AG09319 (cell line): ENCODE measurements at regions not wholly inside any gene's neighbourhood (a gene's known extent, or its start where the extent isn't known, plus 50 kb on each side); places are given as distances from the start of the nearest gene placed in this dataset.

ENCODE experiments used
- DNase-seq: peaks from one replicate; pipeline ENCODE4 v3.0.0-alpha.2; 2010; ENCODE audit warnings: low read depth; ENCODE audit errors: extremely low read depth
- TF ChIP-seq, protein P1 (sequence below): IDR thresholded peaks from 2 replicates; pipeline ENCODE4 v1.5.1; 2011; ENCODE audit warnings: low read depth, mild to moderate bottlenecking, inconsistent platforms, low read length, moderate library complexity

DNA sequence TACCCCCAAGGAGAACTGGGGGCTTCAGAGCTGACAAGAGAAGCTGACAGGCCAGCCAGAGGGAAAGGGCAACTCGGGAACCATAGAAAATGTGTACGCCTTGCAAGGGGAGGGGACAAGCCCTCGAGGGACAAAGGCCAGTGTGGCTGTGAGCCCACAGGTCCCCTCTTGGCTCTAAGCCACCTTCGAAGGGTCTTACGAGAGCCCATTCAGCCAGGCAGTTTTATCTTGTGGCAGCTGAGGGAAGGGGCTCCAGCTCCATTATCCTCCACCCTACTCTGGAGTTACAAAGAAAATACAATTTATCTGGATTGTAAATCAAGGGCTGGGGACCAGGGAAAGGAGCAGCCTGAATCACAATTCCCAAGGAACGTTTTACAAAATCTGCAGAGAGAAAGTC, 159.5 kb upstream of the ZMIZ1 start:
- TF ChIP-seq, protein P1, sequence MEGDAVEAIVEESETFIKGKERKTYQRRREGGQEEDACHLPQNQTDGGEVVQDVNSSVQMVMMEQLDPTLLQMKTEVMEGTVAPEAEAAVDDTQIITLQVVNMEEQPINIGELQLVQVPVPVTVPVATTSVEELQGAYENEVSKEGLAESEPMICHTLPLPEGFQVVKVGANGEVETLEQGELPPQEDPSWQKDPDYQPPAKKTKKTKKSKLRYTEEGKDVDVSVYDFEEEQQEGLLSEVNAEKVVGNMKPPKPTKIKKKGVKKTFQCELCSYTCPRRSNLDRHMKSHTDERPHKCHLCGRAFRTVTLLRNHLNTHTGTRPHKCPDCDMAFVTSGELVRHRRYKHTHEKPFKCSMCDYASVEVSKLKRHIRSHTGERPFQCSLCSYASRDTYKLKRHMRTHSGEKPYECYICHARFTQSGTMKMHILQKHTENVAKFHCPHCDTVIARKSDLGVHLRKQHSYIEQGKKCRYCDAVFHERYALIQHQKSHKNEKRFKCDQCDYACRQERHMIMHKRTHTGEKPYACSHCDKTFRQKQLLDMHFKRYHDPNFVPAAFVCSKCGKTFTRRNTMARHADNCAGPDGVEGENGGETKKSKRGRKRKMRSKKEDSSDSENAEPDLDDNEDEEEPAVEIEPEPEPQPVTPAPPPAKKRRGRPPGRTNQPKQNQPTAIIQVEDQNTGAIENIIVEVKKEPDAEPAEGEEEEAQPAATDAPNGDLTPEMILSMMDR: no peak
- DNase-seq: no peak

DNA sequence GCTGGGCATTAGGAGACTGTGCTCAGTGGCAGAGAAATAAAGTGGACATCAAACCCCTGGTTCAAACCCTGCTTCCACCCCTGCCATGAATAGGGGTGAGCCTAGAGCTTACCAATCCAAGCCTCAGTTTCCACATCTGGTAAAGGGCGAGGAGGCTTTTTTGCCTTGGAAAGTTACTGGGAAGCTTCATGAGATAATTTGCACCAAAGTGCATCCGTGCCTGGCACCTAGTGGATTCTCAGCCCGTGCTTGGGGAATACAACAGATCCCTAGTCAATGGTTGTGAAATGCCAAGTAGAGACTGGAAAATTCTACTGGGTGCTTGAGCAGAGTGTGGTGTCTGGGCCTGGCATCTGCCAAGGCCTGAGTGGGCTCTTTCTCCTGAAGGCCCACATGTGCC, 158.7 kb upstream of the ZMIZ1 start:
- TF ChIP-seq, protein P1: no peak
- DNase-seq: no peak

DNA sequence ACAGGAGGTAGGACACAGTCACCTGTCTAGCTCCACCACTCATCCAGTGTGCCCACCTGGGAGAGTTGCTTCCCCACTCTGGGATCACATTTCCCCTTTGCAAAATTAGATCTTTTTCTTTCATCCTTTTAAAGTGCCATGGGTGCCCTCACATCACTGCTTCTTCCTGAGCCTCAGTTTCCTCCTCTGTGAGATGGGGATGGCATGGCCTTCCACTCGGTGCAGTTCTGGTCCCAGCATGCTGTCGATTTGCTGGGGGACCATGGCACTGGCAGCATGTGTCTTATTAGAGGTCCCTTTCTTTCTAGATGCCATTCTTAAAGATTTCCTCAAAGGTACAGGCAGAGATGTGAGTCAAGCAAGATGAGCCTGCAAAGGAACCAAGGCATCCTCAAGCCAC, 158.3 kb upstream of the ZMIZ1 start:
- no peak for DNase-seq
- TF ChIP-seq, protein P1: no peak

DNA sequence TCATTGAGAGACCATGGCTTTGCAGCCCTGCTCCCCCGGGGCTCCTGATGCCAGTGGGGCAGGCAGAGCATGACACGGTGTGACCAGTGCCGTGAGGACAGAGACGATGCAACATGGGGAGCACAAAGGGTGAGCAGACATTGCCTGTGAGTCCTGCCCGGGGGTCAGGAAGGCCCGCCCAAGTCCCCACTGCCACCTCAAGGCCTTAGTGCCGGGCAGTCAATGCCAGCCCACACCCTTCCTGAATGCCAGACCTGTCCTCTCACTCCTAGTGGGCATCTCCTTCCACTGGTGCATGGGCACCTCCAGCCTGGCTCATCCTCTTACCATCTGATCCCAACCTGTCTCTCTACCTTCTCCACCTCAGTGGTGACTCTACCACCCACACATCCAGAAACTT, 157.9 kb upstream of the ZMIZ1 start:
- TF ChIP-seq, protein P1: no peak

DNA sequence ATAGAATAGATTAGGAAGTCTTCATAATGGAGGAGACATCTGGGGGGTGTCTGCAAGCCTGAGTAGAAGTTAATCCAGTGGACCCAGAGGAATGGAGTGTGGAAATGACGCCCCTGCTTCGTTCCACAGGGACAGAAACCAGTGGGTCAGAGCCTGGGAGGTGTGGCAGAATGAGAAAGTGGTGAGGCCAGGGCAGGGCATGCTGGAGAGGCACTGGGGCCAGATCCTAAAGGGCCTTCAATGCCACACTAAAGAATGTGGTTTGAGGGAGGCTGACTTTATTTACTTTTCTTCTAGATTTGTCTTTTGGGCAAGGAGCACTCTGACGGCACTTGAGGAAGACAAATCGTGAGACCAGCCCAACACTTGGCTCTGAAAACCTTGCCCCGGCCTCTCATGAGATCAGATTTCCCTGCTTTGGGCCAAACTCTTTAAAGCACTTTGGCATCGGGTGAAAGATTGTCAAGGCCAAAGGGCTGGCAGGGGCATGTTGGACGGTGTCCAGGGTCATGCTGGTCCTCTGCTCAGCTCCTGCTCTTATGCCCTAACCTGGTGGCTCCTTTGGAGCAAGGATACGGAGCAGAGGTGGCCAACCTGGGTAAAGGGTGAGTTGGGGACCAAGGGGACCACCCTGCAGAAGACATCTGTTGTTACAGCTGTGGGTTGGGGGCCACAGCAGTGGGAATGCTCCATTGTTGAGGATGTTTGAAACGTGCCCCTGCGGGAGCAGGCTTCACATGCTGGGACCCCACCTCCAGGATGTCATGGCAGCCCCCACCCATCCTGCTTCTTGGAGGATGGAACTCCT, 157.0 kb upstream of the ZMIZ1 start:
- TF ChIP-seq, protein P1: no peak
- DNase-seq: no peak

More for the DNA sequence above, 157.9 kb upstream of the ZMIZ1 start:
- DNase-seq: no peak

DNA sequence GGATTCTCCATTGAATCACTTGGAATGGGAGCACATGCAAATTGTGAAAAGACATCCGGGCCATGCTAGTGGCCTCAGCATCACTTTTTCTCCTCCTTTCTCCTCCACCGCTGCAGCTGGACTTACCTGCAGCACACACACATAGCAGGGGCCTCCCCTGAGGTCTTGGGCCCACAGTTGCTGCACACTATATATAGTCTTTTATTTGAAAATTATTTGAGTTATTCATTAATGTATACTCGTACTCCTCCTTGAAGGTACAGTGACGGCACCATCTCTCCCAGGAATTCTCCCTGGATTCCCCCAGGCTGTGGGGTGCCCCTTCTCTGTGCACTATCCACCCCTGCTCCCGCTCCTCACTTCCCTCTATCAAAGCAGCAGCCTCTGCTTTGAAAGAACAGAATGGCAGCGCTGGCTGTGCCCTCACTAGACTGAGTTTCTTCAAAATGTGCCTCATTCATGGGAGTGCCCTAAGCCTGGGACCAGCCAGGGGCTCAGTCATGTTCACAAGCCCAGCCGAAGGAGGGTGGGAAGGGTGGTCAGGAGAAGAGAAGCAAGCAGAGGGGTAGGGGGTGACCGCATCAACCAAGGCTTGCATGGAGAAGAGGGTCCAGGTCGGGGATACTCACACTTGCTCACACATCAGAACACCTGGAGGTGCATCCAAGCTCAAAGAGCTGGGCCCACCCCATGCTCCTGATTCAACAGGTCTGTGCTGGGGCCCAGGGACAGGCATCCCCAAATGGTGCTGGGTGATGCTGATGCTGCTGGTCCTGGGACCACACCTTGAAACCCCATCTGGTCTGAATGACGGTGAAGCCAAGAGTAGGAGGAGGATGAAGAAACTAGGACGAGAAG, 156.2 kb upstream of the ZMIZ1 start:
- DNase-seq: no peak
- TF ChIP-seq, protein P1: no peak
